ENCODE measurements at regions not wholly inside any gene's neighbourhood (a gene's known extent, or its start where the extent isn't known, plus 50 kb on each side); places are given as distances from the start of the nearest gene placed in this dataset.

- TF ChIP-seq CTCF (IDR thresholded peaks at IDR 0.05) (no peak), REST (IDR thresholded peaks at IDR 0.05; ENCODE audit: insufficient read depth in 1 of 2, low read depth in 2 of 2, low read length in 1 of 2) (no peak), SIN3A (IDR thresholded peaks at IDR 0.05; ENCODE audit: borderline replicate concordance, insufficient read depth, low read depth, low read length) (no peak), POLR2AphosphoS5 (IDR thresholded peaks at IDR 0.05; ENCODE audit: low read depth, low read length) (no peak), TCF7L2 (IDR thresholded peaks at IDR 0.05; ENCODE audit: low read depth, low read length) (no peak)
- ATAC-seq (no peak), DNase-seq (ENCODE audit: low read depth, low spot score) (no peak)
- no peaks in the 10 kb centered on the region for H3K27me3 ChIP-seq (ENCODE audit: control insufficient read depth, insufficient read depth, low read length)
- CTCF ChIA-PET, result no interaction called here
- POLR2A ChIA-PET, result no interaction called here
- H3K4me1 ChIP-seq (ENCODE audit: control insufficient read depth, insufficient read depth, low read length), result no peaks in the 10 kb centered on the region; the same call in 1 of the 2 replicates
- no peak overlapping the region for H3K4me3 ChIP-seq (ENCODE audit: low read depth in 2 of 2, low read length in 2 of 2)
- H3K9me3 ChIP-seq (ENCODE audit: control insufficient read depth, insufficient read depth, low read depth, low read length), result no peaks in the 10 kb centered on the region
- BruUV-seq (replicated peaks), result no TSS peak
- H3K27ac ChIP-seq (ENCODE audit: low read length), result no peak overlapping the region
- H3K36me3 ChIP-seq (ENCODE audit: control insufficient read depth, insufficient read depth, low read length), result no peaks in the 10 kb centered on the region
- intact Hi-C loops (cut with micrococcal nuclease; ENCODE audit: unreplicated experiment), result no loop called here
- in situ Hi-C loops (cut with HindIII; ENCODE audit: low pct_unique_long_range_greater_than_20kb, low sequenced_read_pairs), result no loop called here
Measured at GRCh38 chr1:94616506-94616905, 74.9 kb upstream of the F3 start.

GRCh38 chr1:94614996-94615395 is 73.4 kb upstream of the F3 start:
- in situ Hi-C loops (cut with HindIII; ENCODE audit: low pct_unique_long_range_greater_than_20kb, low sequenced_read_pairs) (no loop called here), intact Hi-C loops (cut with micrococcal nuclease; ENCODE audit: unreplicated experiment) (no loop called here)
- Histone ChIP-seq H3K4me3 (ENCODE audit: low read depth in 2 of 2, low read length in 2 of 2) (no peak overlapping the region), H3K4me1 (ENCODE audit: control insufficient read depth, insufficient read depth, low read length) (no peaks in the 10 kb centered on the region; the same call in 1 of the 2 replicates), H3K27me3 (ENCODE audit: control insufficient read depth, insufficient read depth, low read length) (no peaks in the 10 kb centered on the region), H3K27ac (ENCODE audit: low read length) (no peak overlapping the region), H3K9me3 (ENCODE audit: control insufficient read depth, insufficient read depth, low read depth, low read length) (no peaks in the 10 kb centered on the region), H3K36me3 (ENCODE audit: control insufficient read depth, insufficient read depth, low read length) (no peaks in the 10 kb centered on the region)
- DNase-seq (ENCODE audit: low read depth, low spot score) (no peak), ATAC-seq (no peak)
- ChIA-PET POLR2A (no interaction called here), CTCF (no interaction called here)
- no TSS peak for BruUV-seq (replicated peaks)
- TF ChIP-seq POLR2AphosphoS5 (IDR thresholded peaks at IDR 0.05; ENCODE audit: low read depth, low read length) (no peak), CTCF (IDR thresholded peaks at IDR 0.05) (no peak), REST (IDR thresholded peaks at IDR 0.05; ENCODE audit: insufficient read depth in 1 of 2, low read depth in 2 of 2, low read length in 1 of 2) (no peak), SIN3A (IDR thresholded peaks at IDR 0.05; ENCODE audit: borderline replicate concordance, insufficient read depth, low read depth, low read length) (no peak)
